GM13976 (cell line): ENCODE measurements at regions not wholly inside any gene's neighbourhood (a gene's known extent, or its start where the extent isn't known, plus 50 kb on each side); places are given as distances from the start of the nearest gene placed in this dataset.
"Not testable (repeated sequence)": the region's sequence is repeated elsewhere in the genome, so short reads cannot be mapped to it uniquely, and the experiment has no call there.

Experiments used
- DNase-seq: peaks from one replicate; pipeline ENCODE4 v3.0.0; 2012; ENCODE audit warnings: low spot score
- in situ Hi-C: fragments of 300-500 bp; cut with MboI; formaldehyde crosslinking; loops from one replicate; pipeline ENCODE4 v1.12.0; 2022; ENCODE audit warnings: low sequenced_read_pairs, mixed read lengths, inconsistent platforms; ENCODE audit not compliant: unreplicated experiment
- TF ChIP-seq, protein P1 (sequence below): IDR thresholded peaks from 2 replicates; pipeline ENCODE4 v1.5.1; 2012; ENCODE audit warnings: borderline replicate concordance, mild to moderate bottlenecking; ENCODE audit not compliant: insufficient read depth; ENCODE audit errors: extremely low read depth, missing control alignments, control extremely low read depth

DNA sequence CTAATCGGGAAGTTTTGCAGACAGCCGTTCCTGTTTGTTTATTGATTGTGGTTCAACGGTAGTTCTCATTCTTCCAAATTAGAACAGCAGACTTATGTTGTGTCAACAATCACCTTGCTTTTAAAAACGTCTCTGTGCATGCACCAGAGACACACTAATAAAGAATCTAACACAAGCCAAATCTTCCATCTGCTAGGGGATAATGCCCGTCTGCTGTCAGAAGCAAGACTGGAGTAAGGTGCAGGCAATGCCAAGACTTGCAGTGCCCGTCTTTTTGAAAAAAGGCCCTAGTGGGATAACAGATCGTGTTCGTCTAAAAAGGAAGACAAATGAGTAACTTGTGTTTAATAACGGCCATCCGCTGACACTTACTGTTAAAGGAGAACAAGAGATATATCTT lies 158.4 kb downstream of the KCNJ2 start:
- in situ Hi-C loops: no loop called here
- DNase-seq: no peak
- TF ChIP-seq, protein P1, sequence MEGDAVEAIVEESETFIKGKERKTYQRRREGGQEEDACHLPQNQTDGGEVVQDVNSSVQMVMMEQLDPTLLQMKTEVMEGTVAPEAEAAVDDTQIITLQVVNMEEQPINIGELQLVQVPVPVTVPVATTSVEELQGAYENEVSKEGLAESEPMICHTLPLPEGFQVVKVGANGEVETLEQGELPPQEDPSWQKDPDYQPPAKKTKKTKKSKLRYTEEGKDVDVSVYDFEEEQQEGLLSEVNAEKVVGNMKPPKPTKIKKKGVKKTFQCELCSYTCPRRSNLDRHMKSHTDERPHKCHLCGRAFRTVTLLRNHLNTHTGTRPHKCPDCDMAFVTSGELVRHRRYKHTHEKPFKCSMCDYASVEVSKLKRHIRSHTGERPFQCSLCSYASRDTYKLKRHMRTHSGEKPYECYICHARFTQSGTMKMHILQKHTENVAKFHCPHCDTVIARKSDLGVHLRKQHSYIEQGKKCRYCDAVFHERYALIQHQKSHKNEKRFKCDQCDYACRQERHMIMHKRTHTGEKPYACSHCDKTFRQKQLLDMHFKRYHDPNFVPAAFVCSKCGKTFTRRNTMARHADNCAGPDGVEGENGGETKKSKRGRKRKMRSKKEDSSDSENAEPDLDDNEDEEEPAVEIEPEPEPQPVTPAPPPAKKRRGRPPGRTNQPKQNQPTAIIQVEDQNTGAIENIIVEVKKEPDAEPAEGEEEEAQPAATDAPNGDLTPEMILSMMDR: no peak

DNA sequence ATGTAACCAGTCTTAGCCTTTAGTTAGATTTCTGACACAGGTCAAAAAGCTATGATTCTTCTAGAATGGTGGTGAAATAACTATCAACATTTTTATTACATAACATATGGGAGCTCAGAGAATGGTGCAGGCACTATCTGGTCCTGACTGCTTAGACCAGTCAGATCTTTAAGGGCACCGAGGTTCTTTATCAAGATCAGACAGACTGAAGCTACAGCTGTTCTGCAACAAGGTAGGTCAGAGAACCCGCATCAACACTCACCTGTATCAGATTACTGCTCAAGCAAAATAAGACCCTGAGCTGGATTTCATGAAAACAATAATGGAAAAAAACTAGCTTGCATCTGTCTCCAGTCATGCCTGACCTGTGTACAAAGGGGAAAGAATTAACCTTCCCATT lies 160.4 kb downstream of the KCNJ2 start:
- no peak for DNase-seq
- in situ Hi-C loops: no loop called here
- TF ChIP-seq, protein P1: no peak

DNA sequence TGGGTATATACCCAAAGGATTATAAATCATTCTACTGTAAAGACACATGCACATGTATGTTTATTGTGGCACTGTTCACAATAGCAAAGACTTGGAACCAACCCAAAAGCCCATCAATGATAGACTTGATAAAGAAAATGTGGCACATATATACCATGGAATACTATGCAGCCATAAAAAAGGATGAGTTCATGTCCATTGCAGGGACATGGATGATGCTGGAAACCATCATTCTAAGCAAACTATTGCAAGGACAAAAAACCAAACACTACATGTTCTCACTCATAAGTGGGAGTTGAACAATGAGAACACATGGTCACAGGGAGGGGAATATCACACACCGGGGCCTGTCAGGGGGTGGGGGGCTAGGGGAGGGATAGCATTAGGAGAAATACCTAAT lies 161.7 kb downstream of the KCNJ2 start:
- DNase-seq, in situ Hi-C loops: not testable (repeated sequence)

DNA sequence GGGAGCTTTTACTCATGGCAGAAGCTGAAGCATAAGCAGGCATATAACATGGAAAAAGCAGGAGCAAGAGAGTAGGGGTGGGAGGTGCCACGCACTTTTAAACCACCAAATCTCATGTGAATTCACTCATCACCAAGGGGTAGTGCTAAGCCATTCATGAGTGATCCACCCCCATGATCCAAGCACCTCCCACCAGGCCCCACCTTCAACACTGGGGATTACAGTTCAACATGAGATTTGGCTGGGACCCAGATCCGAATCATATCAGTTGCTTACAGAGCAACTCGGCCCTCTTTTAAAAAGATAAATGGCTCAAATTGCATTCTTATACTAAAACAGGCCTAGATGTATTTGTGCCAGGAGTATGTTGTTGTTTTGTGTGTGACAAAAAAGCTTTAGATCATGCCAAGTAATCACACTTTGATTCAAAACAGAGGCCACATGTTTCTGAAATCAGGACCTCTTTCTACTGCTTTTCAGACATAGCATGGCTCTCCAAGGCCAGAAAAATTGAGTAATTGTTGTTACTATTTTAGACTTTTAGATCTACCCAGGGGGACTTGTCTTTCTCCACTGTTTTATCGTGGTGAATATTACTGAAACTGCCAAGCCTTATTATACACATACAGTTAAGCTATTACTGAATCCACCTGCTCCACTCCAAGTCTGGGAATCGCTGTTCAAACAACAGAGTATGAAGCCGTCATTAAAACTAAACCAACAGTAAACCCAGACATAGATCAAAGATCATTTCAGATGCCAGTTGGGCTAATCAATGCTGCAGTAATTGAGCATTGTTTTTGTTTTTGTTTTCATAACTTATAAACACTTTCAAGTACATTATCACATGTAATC lies 163.3 kb downstream of the KCNJ2 start:
- TF ChIP-seq, protein P1: no peak
- in situ Hi-C loops: no loop called here
- DNase-seq: no peak

DNA sequence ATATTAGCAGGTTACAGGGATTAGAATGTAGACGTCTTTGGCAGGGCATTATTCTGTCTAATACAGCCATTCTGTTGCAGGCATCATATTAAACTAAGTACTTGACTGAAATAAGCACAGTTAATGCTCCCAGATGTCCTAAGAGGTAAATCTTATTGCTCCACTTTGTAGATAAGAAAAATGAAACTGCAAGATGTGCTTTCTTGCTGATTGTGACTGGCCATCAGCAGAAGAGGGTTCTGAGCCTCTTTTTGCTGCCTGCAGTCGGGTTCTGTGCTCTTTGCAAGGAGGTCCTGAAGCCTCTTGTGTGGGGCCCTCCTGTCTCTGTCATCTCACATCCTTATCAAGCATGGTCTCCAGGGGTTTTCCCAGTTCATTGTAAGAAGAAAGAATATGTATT lies 167.1 kb downstream of the KCNJ2 start:
- TF ChIP-seq, protein P1: no peak
- DNase-seq: no peak
- in situ Hi-C loops: no loop called here

DNA sequence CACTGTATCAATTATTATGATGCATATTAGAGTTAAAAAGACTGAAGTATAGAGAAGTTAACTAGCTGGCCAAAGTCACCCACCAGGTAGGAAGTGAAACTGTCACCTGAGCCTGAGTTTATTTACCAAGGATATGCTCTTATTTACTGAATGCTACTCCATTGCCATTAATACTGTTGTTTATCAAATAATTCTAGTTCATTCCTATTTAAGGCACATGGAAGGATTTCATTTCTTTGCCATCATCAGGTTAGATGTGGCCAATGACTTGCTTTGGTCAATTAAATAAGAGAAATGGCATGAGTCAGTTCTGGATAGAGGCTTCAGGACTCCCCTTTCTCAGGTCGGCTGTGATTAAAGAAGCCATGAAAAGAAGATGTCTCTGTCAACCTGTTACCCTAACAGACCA lies 169.6 kb downstream of the KCNJ2 start:
- TF ChIP-seq, protein P1: no peak
- in situ Hi-C loops: no loop called here
- DNase-seq: no peak

DNA sequence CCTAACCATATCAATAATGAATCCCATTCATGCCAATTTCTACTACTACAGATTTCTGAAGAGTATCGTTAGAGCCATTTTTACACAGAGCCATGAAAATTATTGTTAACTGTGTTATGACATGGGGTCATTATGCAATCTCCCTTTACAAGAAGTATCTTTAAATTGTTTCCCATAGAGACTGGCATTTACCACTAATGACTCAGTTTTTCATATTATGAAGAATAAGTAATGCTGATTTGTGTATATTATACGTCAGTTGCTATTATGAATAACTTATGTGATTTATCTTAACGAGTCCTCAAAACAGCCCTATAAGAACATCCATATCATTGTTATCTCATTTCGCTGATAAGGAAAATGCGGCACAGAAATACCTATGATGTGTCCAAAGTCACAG lies 173.8 kb downstream of the KCNJ2 start:
- TF ChIP-seq, protein P1: no peak
- in situ Hi-C loops: no loop called here
- DNase-seq: no peak
